ENCODE measurements at regions not wholly inside any gene's neighbourhood (a gene's known extent, or its start where the extent isn't known, plus 50 kb on each side); places are given as distances from the start of the nearest gene placed in this dataset.
"Not testable (repeated sequence)": the region's sequence is repeated elsewhere in the genome, so short reads cannot be mapped to it uniquely, and the experiment has no call there.

GRCh38 chr4:141464366-141464765 is 172.0 kb upstream of the IL15 start:
- peak; percentile 61 to 76 for DNase-seq

- DNase-seq: no peak
These were observed 171.2 kb upstream of the IL15 start for GRCh38 chr4:141465171-141465570.

- no peak for DNase-seq
These were observed 169.2 kb upstream of the IL15 start for GRCh38 chr4:141467225-141467624.

GRCh38 chr4:141469392-141469791 is 167.0 kb upstream of the IL15 start:
- DNase-seq: no peak

- no peak for DNase-seq
These were observed 163.3 kb upstream of the IL15 start for GRCh38 chr4:141473026-141473540.

- DNase-seq: no peak
These were observed 162.4 kb upstream of the IL15 start for GRCh38 chr4:141473952-141474351.

- no peak for DNase-seq
These were observed 155.4 kb upstream of the IL15 start for GRCh38 chr4:141480950-141481349.

- DNase-seq: not testable (repeated sequence)
These were observed 152.1 kb upstream of the IL15 start for GRCh38 chr4:141484298-141484697.

GRCh38 chr4:141486375-141486997 is 149.9 kb upstream of the IL15 start:
- no peak for DNase-seq

- DNase-seq: no peak
These were observed 138.8 kb upstream of the IL15 start for GRCh38 chr4:141497627-141498026.

- no peak for DNase-seq
These were observed 137.0 kb upstream of the IL15 start for GRCh38 chr4:141499261-141499853.

GRCh38 chr4:141501395-141501794 is 135.0 kb upstream of the IL15 start:
- DNase-seq: no peak

- no peak for DNase-seq
These were observed 134.5 kb upstream of the IL15 start for GRCh38 chr4:141501931-141502330.

- no peak for DNase-seq
These were observed 133.6 kb upstream of the IL15 start for GRCh38 chr4:141502755-141503154.

- DNase-seq: no peak
These were observed 133.1 kb upstream of the IL15 start for GRCh38 chr4:141503260-141503659.

- no peak for DNase-seq
These were observed 125.3 kb upstream of the IL15 start for GRCh38 chr4:141511055-141511454.

GRCh38 chr4:141513866-141514265 is 122.5 kb upstream of the IL15 start:
- DNase-seq: no peak

GRCh38 chr4:141518222-141518621 is 118.2 kb upstream of the IL15 start:
- DNase-seq: no peak

GRCh38 chr4:141524116-141524515 is 112.3 kb upstream of the IL15 start:
- no peak for DNase-seq

- DNase-seq: no peak
These were observed 111.5 kb upstream of the IL15 start for GRCh38 chr4:141524841-141525240.

- DNase-seq: no peak
These were observed 105.8 kb upstream of the IL15 start for GRCh38 chr4:141530627-141531026.

- no peak for DNase-seq
These were observed 101.4 kb upstream of the IL15 start for GRCh38 chr4:141534985-141535384.

- DNase-seq: no peak
These were observed 98.4 kb upstream of the IL15 start for GRCh38 chr4:141538001-141538400.

- DNase-seq: no peak
These were observed 95.7 kb upstream of the IL15 start for GRCh38 chr4:141540643-141541042.

GRCh38 chr4:141541851-141542250 is 94.5 kb upstream of the IL15 start:
- no peak for DNase-seq

Data from NCI-H2081 (cell line).